GM12878 (cell line): ENCODE measurements at regions not wholly inside any gene's neighbourhood (a gene's known extent, or its start where the extent isn't known, plus 50 kb on each side); places are given as distances from the start of the nearest gene placed in this dataset.

ENCODE experiments used
- ATAC-seq: fragments of 200-7000 bp; cut with Tn5 transposase; 3 replicates; pipeline ENCODE4 v1.9.1; 2020; ENCODE audit warnings: mild to moderate bottlenecking, moderate library complexity
- BruUV-seq: library from RNA; stranded (reverse); fragments of 400-500 nt; replicated peaks from 2 replicates; lab custom pipeline; 2021; lab: Mats Ljungman, UMichigan
- CTCF ChIA-PET: fragments of 300-600 bp; sonication (Branson Sonifier 250); formaldehyde crosslinking; extraction: SDS; loops from one replicate; lab custom pipeline; 2021; ENCODE audit warnings: inconsistent platforms; lab: Yijun Ruan, JAX
- POLR2A ChIA-PET: fragments of 350-600 bp; formaldehyde crosslinking; extraction: SDS; loops from one replicate; lab custom pipeline; 2021; ENCODE audit warnings: inconsistent platforms; lab: Charles Lee
- RAD21 ChIA-PET: fragments of 300-600 bp; sonication (Branson Sonifier 250); formaldehyde crosslinking; loops from one replicate; lab custom pipeline; 2023; ENCODE audit warnings: antibody characterized with exemption; ENCODE audit not compliant: unreplicated experiment; lab: Charles Lee
- SMC1A ChIA-PET: fragments of 300-600 bp; sonication (Branson Sonifier 250); formaldehyde crosslinking; loops from one replicate; lab custom pipeline; 2023; ENCODE audit not compliant: unreplicated experiment, uncharacterized antibody; lab: Charles Lee
- DNase-seq: peaks from one replicate; pipeline ENCODE4 v3.0.0-alpha.2; 2011; ENCODE audit warnings: low read depth, low spot score
- FAIRE-seq: peaks from 3 replicates; lab custom pipeline; 2011; peaks lifted over from hg19 to GRCh38; lab: Jason Lieb, UNC
- H2AFZ ChIP-seq: 2 replicates; pipeline ENCODE4 v1.6.0; 2011; ENCODE audit warnings: low read depth, low read length, control low read depth; ENCODE audit not compliant: control insufficient read depth
- H3K27ac ChIP-seq: 2 replicates; pipeline ENCODE4 v1.5.1; 2011; ENCODE audit warnings: control low read depth; ENCODE audit not compliant: control insufficient read depth, insufficient read depth
- H3K27me3 ChIP-seq, 2 experiments: replicated peaks in 1 of 2; 2 replicates each; pipeline versions ENCODE4 v1.6.0 to v1.6.1; 2011; ENCODE audit warnings: low read length in 1 of 2; ENCODE audit not compliant: control insufficient read depth in 2 of 2, insufficient read depth in 2 of 2
- H3K36me3 ChIP-seq, 2 experiments: 2 replicates each; pipeline ENCODE4 v1.5.1; 2011; ENCODE audit warnings: low read length in 1 of 2; ENCODE audit not compliant: control insufficient read depth in 2 of 2, insufficient read depth in 2 of 2
- H3K4me1 ChIP-seq: 2 replicates; pipeline ENCODE4 v1.6.1; 2011; ENCODE audit warnings: mild to moderate bottlenecking, low read length, moderate library complexity, mixed read lengths; ENCODE audit not compliant: control insufficient read depth, insufficient read depth
- H3K4me2 ChIP-seq: 2 replicates; pipeline ENCODE4 v1.6.0; 2011; ENCODE audit warnings: control low read depth; ENCODE audit not compliant: control insufficient read depth, insufficient read depth
- H3K4me3 ChIP-seq: fragments of 200-600 bp; sonication (generic); 2 replicates; pipeline ENCODE4 v1.5.1; 2016
- H3K79me2 ChIP-seq: 2 replicates; pipeline ENCODE4 v1.6.0; 2011; ENCODE audit warnings: low read length; ENCODE audit not compliant: control insufficient read depth, insufficient read depth
- H3K9ac ChIP-seq: 2 replicates; pipeline ENCODE4 v1.8.0; 2011; ENCODE audit warnings: low read length, control low read depth, mixed read lengths; ENCODE audit not compliant: control insufficient read depth, insufficient read depth
- H3K9me3 ChIP-seq: replicated peaks from 3 replicates; pipeline ENCODE4 v1.5.1; 2011; ENCODE audit warnings: mild to moderate bottlenecking, low read length; ENCODE audit not compliant: control insufficient read depth, insufficient read depth
- H4K20me1 ChIP-seq: 2 replicates; pipeline ENCODE4 v1.6.0; 2011; ENCODE audit not compliant: control insufficient read depth, insufficient read depth
- BACH1 ChIP-seq: fragments of 450-650 bp; IDR thresholded peaks from 2 replicates; pipeline ENCODE4 v1.6.1; 2017; ENCODE audit warnings: mild to moderate bottlenecking, borderline replicate concordance
- CHD4 ChIP-seq: fragments of 200-600 bp; sonication (generic); IDR thresholded peaks from 2 replicates; pipeline ENCODE4 v1.6.1; 2016; ENCODE audit warnings: mild to moderate bottlenecking
- CREB1 ChIP-seq: IDR thresholded peaks from 2 replicates; pipeline ENCODE4 v1.6.1; 2012; ENCODE audit warnings: low read depth, mild to moderate bottlenecking, inconsistent platforms
- CTCF ChIP-seq, 3 experiments: IDR thresholded peaks in 2 of 3; conservative IDR thresholded peaks in 1 of 3; 2 replicates each; pipeline ENCODE4 v1.5.1; 2011; ENCODE audit warnings: low read depth in 3 of 3, low read length in 3 of 3, mild to moderate bottlenecking in 3 of 3, control low read depth in 2 of 3, moderate library complexity in 2 of 3, inconsistent platforms in 1 of 3, mixed read lengths in 1 of 3; ENCODE audit not compliant: control insufficient read depth in 2 of 3, insufficient read depth in 1 of 3; ENCODE audit errors: extremely low read depth in 1 of 3
- FOS ChIP-seq: IDR thresholded peaks from 3 replicates; pipeline ENCODE4 v1.6.1; 2011; ENCODE audit warnings: borderline replicate concordance; ENCODE audit not compliant: insufficient read length; ENCODE audit errors: extremely low read depth
- FOXM1 ChIP-seq: IDR thresholded peaks from 2 replicates; pipeline ENCODE4 v1.6.1; 2012; ENCODE audit warnings: low read depth, mild to moderate bottlenecking, inconsistent platforms, low read length, moderate library complexity
- KLF5 ChIP-seq: fragments of 450-650 bp; IDR thresholded peaks from 2 replicates; pipeline ENCODE4 v1.6.1; 2014; ENCODE audit warnings: mild to moderate bottlenecking; ENCODE audit not compliant: partially characterized antibody
- MYB ChIP-seq: fragments of 150-350 bp; IDR thresholded peaks from 2 replicates; pipeline ENCODE4 v1.6.1; 2014; ENCODE audit warnings: mild to moderate bottlenecking, low read depth, low read length, borderline replicate concordance
- RAD21 ChIP-seq: IDR thresholded peaks from 2 replicates; pipeline ENCODE4 v1.6.1; 2011; ENCODE audit warnings: mild to moderate bottlenecking, low read depth, low read length, moderate library complexity; ENCODE audit not compliant: insufficient read depth
- RCOR1 ChIP-seq: conservative IDR thresholded peaks from 2 replicates; pipeline ENCODE4 v1.6.1; 2012; ENCODE audit warnings: low read depth, low read length, improper control_type of control experiment
- SIX5 ChIP-seq: IDR thresholded peaks from 2 replicates; pipeline ENCODE4 v1.6.1; 2011; ENCODE audit warnings: mild to moderate bottlenecking, low read depth, low read length, moderate library complexity; ENCODE audit not compliant: severe bottlenecking
- USF2 ChIP-seq: IDR thresholded peaks from 2 replicates; pipeline ENCODE4 v1.6.1; 2011; ENCODE audit warnings: low read depth, low read length, improper control_type of control experiment, borderline replicate concordance
- ZNF207 ChIP-seq: fragments of 450-650 bp; IDR thresholded peaks from 2 replicates; pipeline ENCODE4 v1.6.1; 2014; ENCODE audit warnings: antibody characterized with exemption, mild to moderate bottlenecking, borderline replicate concordance
- ZNF217 ChIP-seq: fragments of 450-650 bp; IDR thresholded peaks from 2 replicates; pipeline ENCODE4 v1.6.1; 2017; ENCODE audit warnings: antibody characterized with exemption, mild to moderate bottlenecking
- WGBS: methylation state at CpG from one replicate; pipeline ENCODE4 v1.1.6; 2016; ENCODE audit warnings: low lambda C conversion rate; ENCODE audit not compliant: insufficient replicate concordance, insufficient coverage; ENCODE audit errors: missing lambda C conversion rate; 5-methylcytosine and 5-hydroxymethylcytosine counted together
- in situ Hi-C: fragments of 300-500 bp; cut with MboI; formaldehyde crosslinking; loops from 9 replicates; pipeline ENCODE4 v1.14.3; 2018; ENCODE audit warnings: mixed read lengths
- intact Hi-C: fragments of 100-400 bp; cut with micrococcal nuclease; formaldehyde crosslinking; loops from one replicate; pipeline ENCODE4 v1.14.2; 2022; ENCODE audit not compliant: unreplicated experiment

DNA sequence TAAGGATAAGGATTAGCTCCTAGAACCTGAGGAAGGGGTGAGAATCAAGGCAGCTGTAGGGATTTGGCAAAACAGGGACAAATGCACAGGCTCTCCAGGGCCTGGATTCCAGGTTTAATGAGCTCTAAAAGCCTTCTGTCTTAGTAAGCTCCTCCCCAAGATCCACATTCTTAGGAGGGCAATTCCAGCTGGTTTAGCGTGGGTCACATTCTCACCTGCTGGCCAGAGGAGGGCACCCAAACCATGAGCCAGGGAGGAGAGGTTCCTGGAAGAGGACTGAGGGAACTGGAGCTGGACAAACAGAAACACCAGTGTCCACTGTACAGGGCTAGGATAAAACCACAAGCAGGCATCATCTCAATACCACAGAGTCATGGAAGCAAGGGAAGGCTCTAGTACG is 480.0 kb downstream of the CCDC171 start:
- Histone ChIP-seq H3K36me3 (no peaks in the 10 kb centered on the region), H3K4me3 (no peak overlapping the region), H4K20me1 (no peaks in the 10 kb centered on the region), H2AFZ (no peak overlapping the region), H3K79me2 (no peaks in the 10 kb centered on the region), H3K27me3 (no peaks in the 10 kb centered on the region; a peak in 1 of 4 replicates), H3K9me3 (no peaks in the 10 kb centered on the region)
- no TSS peak for BruUV-seq
- ChIA-PET POLR2A (no interaction called here), RAD21 (no interaction called here)
- FAIRE-seq, result no peak
- ATAC-seq, result no peak
- TF ChIP-seq RAD21 (0 out of 2 replicates have a peak, but pooled peaks have one; percentile 32), CTCF (IDR thresholded peaks at IDR 0.05 in 2 of 3, conservative IDR thresholded peaks at IDR 0.05 in 1 of 3; ENCODE audit: control insufficient read depth in 2 of 3, extremely low read depth in 1 of 3, insufficient read depth in 1 of 3, low read depth in 3 of 3, low read length in 3 of 3) (0 out of 6 replicates have a peak, but pooled peaks of 1 of the 3 experiments have one; percentile 4), SIX5 (no peak)
- TF ChIP-seq, all 136 proteins: peak for 2
- WGBS, result 12% methylated on average over 2 of the region's 2 CpGs
- in situ Hi-C loops, result no loop called here
- SMC1A ChIA-PET, result no interaction called here
- Histone ChIP-seq H3K4me2 (no peak overlapping the region), H3K27ac (no peak overlapping the region), H3K9ac (no peak overlapping the region), H3K4me1 (no peaks in the 10 kb centered on the region)
- CTCF ChIA-PET, result no interaction called here
- intact Hi-C loops, result loop anchor here (10.0 kb wide), 1 partner anchor 62 kb away; no protein-coding TSS in a partner anchor
- DNase-seq, result no peak

DNA sequence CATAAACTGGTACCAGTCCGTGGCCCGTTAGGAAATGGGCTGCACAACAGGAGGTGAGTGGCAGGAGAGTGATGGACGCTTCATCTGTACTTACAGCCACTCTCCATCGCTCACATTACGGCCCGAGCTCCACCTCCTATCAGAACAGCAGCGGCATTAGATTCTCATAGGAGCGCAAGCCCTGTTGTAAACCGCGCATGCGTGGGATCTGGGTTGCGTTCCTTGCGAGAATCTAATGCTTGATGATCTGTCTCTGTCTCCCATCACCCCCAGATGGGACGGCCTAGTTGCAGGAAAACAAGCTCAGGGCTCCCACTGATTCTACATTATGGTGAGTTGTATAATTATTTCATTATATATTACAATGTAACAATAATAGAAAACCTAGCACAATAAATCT is 480.4 kb downstream of the CCDC171 start:
- no peak overlapping the region for H3K9ac ChIP-seq
- no peak for ATAC-seq
- no peak overlapping the region for H3K4me2 ChIP-seq
- no TSS peak for BruUV-seq
- H3K36me3 ChIP-seq, result no peaks in the 10 kb centered on the region
- no peak overlapping the region for H3K27ac ChIP-seq
- DNase-seq, result no peak
- ChIA-PET SMC1A (no interaction called here), POLR2A (no interaction called here), CTCF (no interaction called here), RAD21 (no interaction called here)
- no peaks in the 10 kb centered on the region for H3K9me3 ChIP-seq
- 53% methylated on average over 14 of the region's 14 CpGs for WGBS
- H3K4me3 ChIP-seq, result no peak overlapping the region
- H3K79me2 ChIP-seq, result no peaks in the 10 kb centered on the region
- intact Hi-C loops, result loop anchor here (10.0 kb wide), 1 partner anchor 62 kb away; no protein-coding TSS in a partner anchor
- H3K27me3 ChIP-seq, result no peaks in the 10 kb centered on the region; a peak in 1 of 4 replicates
- H4K20me1 ChIP-seq, result no peaks in the 10 kb centered on the region
- no peak overlapping the region for H2AFZ ChIP-seq
- no peaks in the 10 kb centered on the region for H3K4me1 ChIP-seq
- FAIRE-seq, result no peak
- in situ Hi-C loops, result no loop called here
- TF ChIP-seq MYB (no peak), ZNF217 (no peak), RCOR1 (no peak), FOS (no peak), FOXM1 (no peak), KLF5 (no peak), ZNF207 (no peak), CREB1 (no peak), CHD4 (no peak), USF2 (no peak), BACH1 (no peak)
